ENCODE measurements at regions not wholly inside any gene's neighbourhood (a gene's known extent, or its start where the extent isn't known, plus 50 kb on each side); places are given as distances from the start of the nearest gene placed in this dataset.
"Not testable (repeated sequence)": the region's sequence is repeated elsewhere in the genome, so short reads cannot be mapped to it uniquely, and the experiment has no call there.

DNA sequence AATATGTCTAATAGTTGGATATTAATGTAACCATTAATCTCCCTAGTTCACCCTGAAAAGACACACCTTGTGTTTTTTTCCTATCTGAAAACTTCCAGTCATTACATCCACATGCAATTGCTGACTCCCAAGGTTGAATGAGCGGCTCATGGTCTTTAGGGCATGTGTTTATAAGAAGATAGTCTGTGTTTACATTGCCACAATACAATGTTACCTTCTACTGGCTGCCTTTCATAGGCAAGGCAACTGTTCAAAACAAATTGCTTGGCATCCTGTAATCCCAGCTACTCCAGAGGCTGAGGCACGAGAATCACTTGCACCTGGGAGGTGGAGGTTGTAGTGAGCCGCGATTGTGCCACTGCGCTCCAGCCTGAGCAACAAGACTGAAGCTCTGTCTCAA, 52.6 kb upstream of the GPCPD1 start:
- WGBS (ENCODE audit: insufficient coverage), result no CpG with 5 or more reads among the region's 5 CpGs
- peaks cover 0 to 10% of the 10 kb centered on the region in 2 experiments for H3K4me1 ChIP-seq (ENCODE audit: control insufficient read depth in 1 of 2, extremely low read depth in 1 of 2, insufficient read depth in 2 of 2, low read length in 2 of 2)

GRCh38 chr20:5662769-5663168, 52.0 kb upstream of the GPCPD1 start:
- ChIA-PET CTCF (interaction anchor here in 1 of 2 donors (0.7 kb wide), 1 partner anchor 149 kb away, joined by 4 read pairs; no protein-coding TSS in a partner anchor), POLR2A (interaction anchor here in 1 of 2 donors (0.6 kb wide), 1 partner anchor 19 kb away, joined by 5 read pairs; no protein-coding TSS in a partner anchor)
- peaks cover 0 to 10% of the 10 kb centered on the region in 2 experiments for H3K4me1 ChIP-seq (ENCODE audit: control insufficient read depth in 1 of 2, extremely low read depth in 1 of 2, insufficient read depth in 2 of 2, low read length in 2 of 2)

More for the DNA sequence above, 52.6 kb upstream of the GPCPD1 start:
- ATAC-seq (replicated peaks in 1 of 4), result no peak
- no peaks in the 10 kb centered on the region for H3K36me3 ChIP-seq (ENCODE audit: control insufficient read depth in 2 of 2, extremely low read depth in 1 of 2, insufficient read depth in 1 of 2, low read length in 1 of 2)
- no peak overlapping the region for H3K27ac Mint-ChIP-seq
- no peak for DNase-seq
- no peaks in the 10 kb centered on the region for H3K9me3 ChIP-seq
- no peaks in the 10 kb centered on the region for H3K9me3 Mint-ChIP-seq
- no peaks in the 10 kb centered on the region for H3K36me3 Mint-ChIP-seq
- peaks cover 8 to 15% (median 10%) of the 10 kb centered on the region in 3 donors for H3K4me1 Mint-ChIP-seq
- H3K4me3 ChIP-seq (ENCODE audit: control insufficient read depth in 1 of 2, extremely low read depth in 1 of 2, low read length in 1 of 2), result no peak overlapping the region
- no peaks in the 10 kb centered on the region for H3K27me3 ChIP-seq (replicated peaks in 1 of 2; ENCODE audit: control insufficient read depth in 2 of 2, extremely low read depth in 1 of 2, insufficient read depth in 2 of 2, low read length in 1 of 2)
- H3K27me3 Mint-ChIP-seq, result no peaks in the 10 kb centered on the region
- no peak overlapping the region for H3K4me3 Mint-ChIP-seq
- H3K27ac ChIP-seq (ENCODE audit: low read length), result no peak overlapping the region
- CTCF ChIA-PET, result no interaction called here
- POLR2A ChIA-PET, result interaction anchor here in 1 of 2 donors (0.6 kb wide), 1 partner anchor 25 kb away, joined by 5 read pairs; no protein-coding TSS in a partner anchor

DNA sequence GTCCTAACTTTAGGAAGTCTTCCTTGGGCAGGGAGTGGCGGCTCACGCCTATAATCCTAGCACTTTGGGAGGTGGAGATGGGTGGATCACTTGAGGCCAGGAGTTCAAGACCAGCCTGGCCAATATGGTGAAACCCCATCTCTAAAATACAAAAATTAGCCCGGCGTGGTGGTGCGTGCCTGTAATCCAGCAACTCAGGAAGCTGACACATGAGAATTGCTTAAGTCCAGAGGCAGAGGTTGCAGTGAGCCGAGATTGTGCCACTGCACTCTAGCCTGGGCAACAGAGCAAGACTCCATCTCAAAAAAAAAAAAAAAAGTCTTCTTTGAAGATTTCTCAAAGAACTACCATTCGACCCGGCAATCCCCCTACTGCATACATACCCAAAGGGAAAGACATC, 50.0 kb upstream of the GPCPD1 start:
- H3K4me3 ChIP-seq (ENCODE audit: control insufficient read depth in 1 of 2, extremely low read depth in 1 of 2, low read length in 1 of 2); CTCF ChIA-PET; H3K27ac Mint-ChIP-seq; POLR2A ChIA-PET; H3K27ac ChIP-seq (ENCODE audit: low read length); H3K27me3 Mint-ChIP-seq; H3K36me3 Mint-ChIP-seq; ATAC-seq (replicated peaks in 1 of 4); H3K36me3 ChIP-seq (ENCODE audit: control insufficient read depth in 2 of 2, extremely low read depth in 1 of 2, insufficient read depth in 1 of 2, low read length in 1 of 2); DNase-seq; H3K9me3 Mint-ChIP-seq; H3K27me3 ChIP-seq (replicated peaks in 1 of 2; ENCODE audit: control insufficient read depth in 2 of 2, extremely low read depth in 1 of 2, insufficient read depth in 2 of 2, low read length in 1 of 2); H3K9me3 ChIP-seq; H3K4me1 ChIP-seq (ENCODE audit: control insufficient read depth in 1 of 2, extremely low read depth in 1 of 2, insufficient read depth in 2 of 2, low read length in 2 of 2); H3K4me3 Mint-ChIP-seq: not testable (repeated sequence)
- H3K4me1 Mint-ChIP-seq, result peaks cover 7 to 19% (median 10%) of the 10 kb centered on the region in 3 donors
- 94% methylated on average over 2 of the region's 8 CpGs for WGBS (ENCODE audit: insufficient coverage)

More at GRCh38 chr20:5662769-5663168, 52.0 kb upstream of the GPCPD1 start:
- ATAC-seq (replicated peaks in 1 of 4), result no peak
- no peaks in the 10 kb centered on the region for H3K9me3 Mint-ChIP-seq
- H3K4me3 Mint-ChIP-seq, result no peak overlapping the region
- Histone ChIP-seq H3K27me3 (replicated peaks in 1 of 2; ENCODE audit: control insufficient read depth in 2 of 2, extremely low read depth in 1 of 2, insufficient read depth in 2 of 2, low read length in 1 of 2) (no peaks in the 10 kb centered on the region), H3K27ac (ENCODE audit: low read length) (no peak overlapping the region), H3K9me3 (no peaks in the 10 kb centered on the region), H3K36me3 (ENCODE audit: control insufficient read depth in 2 of 2, extremely low read depth in 1 of 2, insufficient read depth in 1 of 2, low read length in 1 of 2) (no peaks in the 10 kb centered on the region), H3K4me3 (ENCODE audit: control insufficient read depth in 1 of 2, extremely low read depth in 1 of 2, low read length in 1 of 2) (no peak overlapping the region)
- no peaks in the 10 kb centered on the region for H3K36me3 Mint-ChIP-seq
- H3K27ac Mint-ChIP-seq, result no peak overlapping the region
- no peak for DNase-seq
- 80% methylated on average over 1 of the region's 2 CpGs for WGBS (ENCODE audit: insufficient coverage)
- H3K27me3 Mint-ChIP-seq, result no peaks in the 10 kb centered on the region
- H3K4me1 Mint-ChIP-seq, result peaks cover 7 to 15% (median 10%) of the 10 kb centered on the region in 3 donors

Data from T-cell (primary cell).